HG02973 (cell line): ENCODE measurements at regions not wholly inside any gene's neighbourhood (a gene's known extent, or its start where the extent isn't known, plus 50 kb on each side); places are given as distances from the start of the nearest gene placed in this dataset.
"Not testable (repeated sequence)": the region's sequence is repeated elsewhere in the genome, so short reads cannot be mapped to it uniquely, and the experiment has no call there.

Experiments
- ATAC-seq: cut with Tn5 transposase; IDR thresholded peaks from one replicate; pipeline ENCODE4 v1.9.1; 2021; ENCODE audit warnings: moderate library complexity; ENCODE audit not compliant: unreplicated experiment

GRCh38 chr14:41297576-41298327, 308.9 kb upstream of the LRFN5 start:
- no peak for ATAC-seq

GRCh38 chr14:41295734-41296133, 310.9 kb upstream of the LRFN5 start:
- ATAC-seq = no peak

- ATAC-seq = no peak
Observed at GRCh38 chr14:41289025-41289424, 317.7 kb upstream of the LRFN5 start.

GRCh38 chr14:41285186-41285748, 321.4 kb upstream of the LRFN5 start:
- ATAC-seq = no peak

- no peak for ATAC-seq
Observed at GRCh38 chr14:41280745-41281144, 325.9 kb upstream of the LRFN5 start.

GRCh38 chr14:41277450-41277849, 329.2 kb upstream of the LRFN5 start:
- ATAC-seq = no peak

GRCh38 chr14:41257476-41257875, 349.2 kb upstream of the LRFN5 start:
- no peak for ATAC-seq

GRCh38 chr14:41235466-41235865, 371.2 kb upstream of the LRFN5 start:
- ATAC-seq = no peak

- no peak for ATAC-seq
Observed at GRCh38 chr14:41230683-41231082, 376.0 kb upstream of the LRFN5 start.

GRCh38 chr14:41229824-41230223, 376.9 kb upstream of the LRFN5 start:
- no peak for ATAC-seq

GRCh38 chr14:41225433-41225832, 381.2 kb upstream of the LRFN5 start:
- no peak for ATAC-seq

GRCh38 chr14:41222581-41222980, 384.1 kb upstream of the LRFN5 start:
- ATAC-seq = no peak

- not testable (repeated sequence) for ATAC-seq
Observed at GRCh38 chr14:41214978-41215377, 391.7 kb upstream of the LRFN5 start.

- ATAC-seq = no peak
Observed at GRCh38 chr14:41201696-41202095, 405.0 kb upstream of the LRFN5 start.

- no peak for ATAC-seq
Observed at GRCh38 chr14:41187868-41188267, 418.8 kb upstream of the LRFN5 start.

GRCh38 chr14:41171045-41171444, 435.6 kb upstream of the LRFN5 start:
- ATAC-seq = no peak

GRCh38 chr14:41167040-41167439, 439.6 kb upstream of the LRFN5 start:
- ATAC-seq = no peak

GRCh38 chr14:41154143-41154807, 452.4 kb upstream of the LRFN5 start:
- ATAC-seq = no peak

GRCh38 chr14:41146391-41146790, 460.3 kb upstream of the LRFN5 start:
- no peak for ATAC-seq

GRCh38 chr14:41144370-41144769, 462.3 kb upstream of the LRFN5 start:
- no peak for ATAC-seq

GRCh38 chr14:41137741-41138140, 468.9 kb upstream of the LRFN5 start:
- ATAC-seq = no peak

- no peak for ATAC-seq
Observed at GRCh38 chr14:41130274-41130673, 476.4 kb upstream of the LRFN5 start.
